CD4-positive, alpha-beta T cell (primary cell): ENCODE measurements at regions not wholly inside any gene's neighbourhood (a gene's known extent, or its start where the extent isn't known, plus 50 kb on each side); places are given as distances from the start of the nearest gene placed in this dataset.

Experiments used
- ATAC-seq: fragments of 200-7000 bp; cut with Tn5 transposase; one replicate; pipeline ENCODE4 v1.10.0; 2022; ENCODE audit warnings: mild to moderate bottlenecking; ENCODE audit not compliant: poor library complexity
- CTCF ChIA-PET: fragments of 350-600 bp; sonication (Branson Sonifier 250); formaldehyde crosslinking; loops from one replicate; lab custom pipeline; 2021; ENCODE audit warnings: antibody characterized with exemption, inconsistent platforms; lab: Charles Lee
- POLR2A ChIA-PET: fragments of 350-600 bp; sonication (Branson Sonifier 250); formaldehyde crosslinking; loops from one replicate; lab custom pipeline; 2021; ENCODE audit warnings: antibody characterized with exemption, inconsistent platforms; lab: Charles Lee
- DNase-seq, 14 experiments: peaks; one replicate each; pipeline ENCODE4 v3.0.0-alpha.2; 2013 to 2020; ENCODE audit warnings: mixed read lengths in 2 of 14
- H3K27ac ChIP-seq, 2 donors: one replicate each; pipeline versions ENCODE4 v1.5.1 to v1.7.0; 2013; ENCODE audit warnings: low read length in 2 of 2, low read depth in 1 of 2, mild to moderate bottlenecking in 1 of 2
- H3K27me3 ChIP-seq, 2 experiments: 1 replicate in 1 of 2; 2 replicates in 1 of 2; pipeline versions ENCODE4 v1.6.1 to v1.7.0; 2013; ENCODE audit warnings: low read length in 2 of 2, control low read depth in 1 of 2, mild to moderate bottlenecking in 1 of 2, moderate library complexity in 1 of 2; ENCODE audit not compliant: insufficient read depth in 2 of 2, control insufficient read depth in 1 of 2
- H3K36me3 ChIP-seq: one replicate; pipeline ENCODE4 v1.6.1; 2013; ENCODE audit warnings: low read length, control low read depth; ENCODE audit not compliant: insufficient read depth
- H3K4me1 ChIP-seq: one replicate; pipeline ENCODE4 v1.6.1; 2013; ENCODE audit warnings: low read length, control low read depth; ENCODE audit not compliant: insufficient read depth
- H3K4me3 ChIP-seq: one replicate; pipeline ENCODE4 v1.5.1; 2013; ENCODE audit warnings: mild to moderate bottlenecking, low read length, moderate library complexity
- H3K9me3 ChIP-seq, 2 experiments: 1 replicate in 1 of 2; 2 replicates in 1 of 2; pipeline versions ENCODE4 v1.6.1 to v1.7.0; 2013; ENCODE audit warnings: low read length in 2 of 2, mild to moderate bottlenecking in 2 of 2, control low read depth in 1 of 2, moderate library complexity in 1 of 2; ENCODE audit not compliant: control insufficient read depth in 1 of 2, insufficient read depth in 1 of 2
- H3K27ac Mint-ChIP-seq: one replicate; pipeline ENCODE4 v1.8.0; 2020; ENCODE audit warnings: mixed read lengths
- H3K27me3 Mint-ChIP-seq: one replicate; pipeline ENCODE4 v1.8.0; 2021; ENCODE audit warnings: mixed read lengths
- H3K36me3 Mint-ChIP-seq: one replicate; pipeline ENCODE4 v1.8.0; 2021; ENCODE audit warnings: low read depth, mixed read lengths
- H3K4me1 Mint-ChIP-seq: one replicate; pipeline ENCODE4 v1.8.0; 2021; ENCODE audit warnings: low read depth, mixed read lengths
- H3K4me3 Mint-ChIP-seq: one replicate; pipeline ENCODE4 v1.8.0; 2020; ENCODE audit warnings: mild to moderate bottlenecking, mixed read lengths
- H3K9me3 Mint-ChIP-seq: one replicate; pipeline ENCODE4 v1.8.0; 2020; ENCODE audit warnings: mixed read lengths
- intact Hi-C, 2 experiments: fragments of 100-400 bp; cut with DNase I in 1 of 2; cut with micrococcal nuclease in 1 of 2; formaldehyde crosslinking; loops; one replicate each; pipeline versions ENCODE4 v1.15.1 to v1.9.0; 2023 to 2025; cut with DNase I, micrococcal nuclease
- TF ChIP-seq, protein P1 (sequence below): fragments of 200-600 bp; IDR thresholded peaks from one replicate; pipeline ENCODE4 v1.8.0; 2022; ENCODE audit warnings: antibody characterized with exemption, mild to moderate bottlenecking

DNA sequence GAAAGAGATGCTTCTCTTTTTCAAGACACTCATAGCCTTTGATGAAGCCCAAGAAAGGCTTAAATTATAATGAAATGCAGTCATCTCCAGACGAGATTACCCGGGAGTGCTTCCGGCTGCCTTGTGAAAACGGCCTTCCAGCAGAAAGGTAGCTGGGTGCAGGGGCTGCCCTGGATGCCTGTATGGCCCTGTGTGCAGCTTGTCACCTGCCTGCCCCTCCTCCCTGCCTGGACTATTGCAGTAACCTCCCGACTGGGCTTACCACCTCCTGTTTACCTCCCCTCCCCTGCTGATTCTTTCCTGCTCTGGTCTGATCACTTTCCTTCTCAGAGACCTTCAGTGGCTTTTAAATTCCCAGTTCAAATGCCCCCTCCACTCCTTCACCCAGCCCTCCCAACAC is 126.4 kb upstream of the SYT13 start:
- no peaks in the 10 kb centered on the region for H3K36me3 Mint-ChIP-seq
- H3K27ac Mint-ChIP-seq = no peak overlapping the region
- ChIA-PET POLR2A (no interaction called here), CTCF (no interaction called here)
- H3K27me3 ChIP-seq = peaks cover 15 to 23% of the 10 kb centered on the region in 2 experiments
- no peaks in the 10 kb centered on the region for H3K9me3 Mint-ChIP-seq
- ATAC-seq (no peak), DNase-seq (no peak)
- H3K27me3 Mint-ChIP-seq = peaks cover 45% of the 10 kb centered on the region
- no peak overlapping the region for H3K4me3 ChIP-seq
- H3K4me1 Mint-ChIP-seq = no peaks in the 10 kb centered on the region
- no peak overlapping the region for H3K4me3 Mint-ChIP-seq
- no peaks in the 10 kb centered on the region for H3K36me3 ChIP-seq
- no peaks in the 10 kb centered on the region for H3K4me1 ChIP-seq
- no peaks in the 10 kb centered on the region for H3K9me3 ChIP-seq
- intact Hi-C loops = no loop called here
- TF ChIP-seq, protein P1, sequence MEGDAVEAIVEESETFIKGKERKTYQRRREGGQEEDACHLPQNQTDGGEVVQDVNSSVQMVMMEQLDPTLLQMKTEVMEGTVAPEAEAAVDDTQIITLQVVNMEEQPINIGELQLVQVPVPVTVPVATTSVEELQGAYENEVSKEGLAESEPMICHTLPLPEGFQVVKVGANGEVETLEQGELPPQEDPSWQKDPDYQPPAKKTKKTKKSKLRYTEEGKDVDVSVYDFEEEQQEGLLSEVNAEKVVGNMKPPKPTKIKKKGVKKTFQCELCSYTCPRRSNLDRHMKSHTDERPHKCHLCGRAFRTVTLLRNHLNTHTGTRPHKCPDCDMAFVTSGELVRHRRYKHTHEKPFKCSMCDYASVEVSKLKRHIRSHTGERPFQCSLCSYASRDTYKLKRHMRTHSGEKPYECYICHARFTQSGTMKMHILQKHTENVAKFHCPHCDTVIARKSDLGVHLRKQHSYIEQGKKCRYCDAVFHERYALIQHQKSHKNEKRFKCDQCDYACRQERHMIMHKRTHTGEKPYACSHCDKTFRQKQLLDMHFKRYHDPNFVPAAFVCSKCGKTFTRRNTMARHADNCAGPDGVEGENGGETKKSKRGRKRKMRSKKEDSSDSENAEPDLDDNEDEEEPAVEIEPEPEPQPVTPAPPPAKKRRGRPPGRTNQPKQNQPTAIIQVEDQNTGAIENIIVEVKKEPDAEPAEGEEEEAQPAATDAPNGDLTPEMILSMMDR = no peak
- H3K27ac ChIP-seq = no peak overlapping the region

DNA sequence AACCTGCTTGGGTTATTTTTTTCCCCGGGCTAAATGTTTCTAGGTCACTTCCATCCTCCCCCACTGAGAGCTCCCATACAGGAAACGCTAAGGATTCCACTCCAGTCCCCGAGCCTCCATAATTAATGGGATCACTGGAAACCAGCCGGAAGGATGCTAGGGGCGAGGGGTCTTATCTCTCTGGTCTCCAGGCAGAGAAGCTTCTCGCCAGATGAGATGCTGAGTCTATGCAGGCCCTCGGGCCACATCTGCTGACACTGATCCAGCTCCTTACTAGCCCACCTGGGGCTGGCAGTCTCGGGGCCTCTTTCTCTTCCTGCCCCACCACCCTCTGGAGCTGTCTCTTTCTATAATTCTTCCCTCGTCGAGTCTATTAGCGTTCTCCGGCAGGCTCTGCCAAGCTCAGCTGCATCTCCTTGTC is 125.9 kb upstream of the SYT13 start:
- CTCF ChIA-PET = no interaction called here
- no peaks in the 10 kb centered on the region for H3K9me3 Mint-ChIP-seq
- H3K27ac Mint-ChIP-seq = no peak overlapping the region

DNA sequence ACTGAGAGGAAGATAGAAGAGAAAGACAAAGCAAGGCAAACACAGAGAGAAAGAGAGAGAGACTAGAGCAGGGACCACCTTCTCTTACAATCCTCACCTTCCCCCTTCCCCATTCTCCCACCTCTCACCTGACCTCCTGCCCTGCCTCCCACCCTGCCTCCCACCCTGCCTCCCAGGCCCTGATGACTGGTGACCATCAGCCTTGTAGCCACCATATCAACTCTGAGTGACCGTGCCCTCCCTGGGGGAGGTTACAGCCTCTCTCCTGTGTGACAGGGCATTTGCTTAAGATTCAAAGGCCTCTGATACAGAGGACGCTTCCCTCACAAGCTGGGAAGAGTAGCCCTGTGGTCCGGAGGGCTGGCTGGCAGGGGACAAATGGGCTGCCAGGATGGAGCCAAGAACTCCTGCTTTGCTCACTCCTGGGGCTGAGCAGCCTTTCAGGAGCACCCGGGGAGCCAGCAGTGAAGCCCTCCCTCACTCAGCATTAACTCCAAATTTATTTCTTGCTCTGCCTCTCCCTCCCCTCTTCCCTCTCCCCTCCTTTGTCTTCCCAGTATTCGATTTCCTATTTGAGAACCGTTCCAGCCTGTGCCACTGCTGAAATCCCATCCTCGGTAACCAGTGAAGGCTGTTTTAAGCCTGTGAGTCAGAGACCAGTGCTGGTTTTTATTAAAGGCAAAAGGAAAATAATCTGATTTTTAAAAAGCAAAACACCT is 125.2 kb upstream of the SYT13 start:
- CTCF ChIA-PET = no interaction called here
- H3K27ac ChIP-seq = no peak overlapping the region

More for the DNA sequence above, 125.9 kb upstream of the SYT13 start:
- no peaks in the 10 kb centered on the region for H3K4me1 Mint-ChIP-seq
- Histone ChIP-seq H3K36me3 (no peaks in the 10 kb centered on the region), H3K9me3 (no peaks in the 10 kb centered on the region), H3K27ac (no peak overlapping the region), H3K4me1 (no peaks in the 10 kb centered on the region), H3K27me3 (peaks cover 17 to 23% of the 10 kb centered on the region in 2 experiments), H3K4me3 (no peak overlapping the region)
- H3K36me3 Mint-ChIP-seq = no peaks in the 10 kb centered on the region
- intact Hi-C loops = no loop called here
- no peak overlapping the region for H3K4me3 Mint-ChIP-seq
- DNase-seq (no peak), ATAC-seq (no peak)
- POLR2A ChIA-PET = no interaction called here
- H3K27me3 Mint-ChIP-seq = peaks cover 45% of the 10 kb centered on the region
- TF ChIP-seq, protein P1 = no peak

More for the DNA sequence above, 125.2 kb upstream of the SYT13 start:
- ATAC-seq (no peak), DNase-seq (no peak)
- intact Hi-C loops = no loop called here
- no peaks in the 10 kb centered on the region for H3K4me1 Mint-ChIP-seq
- Histone ChIP-seq H3K4me3 (no peak overlapping the region), H3K4me1 (no peaks in the 10 kb centered on the region), H3K36me3 (no peaks in the 10 kb centered on the region), H3K27me3 (peaks cover 17 to 23% of the 10 kb centered on the region in 2 experiments), H3K9me3 (no peaks in the 10 kb centered on the region)
- H3K9me3 Mint-ChIP-seq = no peaks in the 10 kb centered on the region
- TF ChIP-seq, protein P1 = no peak
- H3K27me3 Mint-ChIP-seq = peaks cover 45% of the 10 kb centered on the region
- H3K27ac Mint-ChIP-seq = no peak overlapping the region
- H3K36me3 Mint-ChIP-seq = no peaks in the 10 kb centered on the region
- no peak overlapping the region for H3K4me3 Mint-ChIP-seq
- POLR2A ChIA-PET = no interaction called here
